Medulla oblongata (tissue), 1 donor: ENCODE measurements at regions not wholly inside any gene's neighbourhood (a gene's known extent, or its start where the extent isn't known, plus 50 kb on each side); places are given as distances from the start of the nearest gene placed in this dataset.
A peak's percentile ranks its signal among the peaks of the same experiment; 100 is the strongest.

Experiments
- DNase-seq: peaks from one replicate; pipeline ENCODE4 v3.0.0-alpha.2; 2015; ENCODE audit errors: extremely low spot score

DNA sequence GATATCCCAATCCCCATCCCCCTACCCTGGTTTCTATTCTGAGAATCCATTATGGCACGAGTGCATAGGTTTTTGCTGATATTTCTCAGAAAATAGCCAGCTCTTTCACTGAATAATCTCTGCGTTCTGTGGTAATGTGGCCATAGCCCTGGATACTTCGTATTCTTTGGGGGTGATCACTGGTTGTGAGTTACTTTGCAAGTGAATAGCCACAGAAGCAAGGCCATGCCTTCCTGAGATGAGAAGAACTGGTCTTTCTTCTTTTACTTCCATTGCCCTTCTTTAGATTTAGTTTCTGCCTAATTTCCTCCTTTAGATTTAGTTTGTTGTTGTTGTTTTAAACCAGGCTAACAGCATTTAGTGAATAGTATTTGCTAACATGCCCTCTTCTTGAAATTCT, 323.4 kb downstream of the CDC14C start:
- no peak for DNase-seq

GRCh38 chr7:49255054-49255453, 330.7 kb downstream of the CDC14C start:
- no peak for DNase-seq

DNA sequence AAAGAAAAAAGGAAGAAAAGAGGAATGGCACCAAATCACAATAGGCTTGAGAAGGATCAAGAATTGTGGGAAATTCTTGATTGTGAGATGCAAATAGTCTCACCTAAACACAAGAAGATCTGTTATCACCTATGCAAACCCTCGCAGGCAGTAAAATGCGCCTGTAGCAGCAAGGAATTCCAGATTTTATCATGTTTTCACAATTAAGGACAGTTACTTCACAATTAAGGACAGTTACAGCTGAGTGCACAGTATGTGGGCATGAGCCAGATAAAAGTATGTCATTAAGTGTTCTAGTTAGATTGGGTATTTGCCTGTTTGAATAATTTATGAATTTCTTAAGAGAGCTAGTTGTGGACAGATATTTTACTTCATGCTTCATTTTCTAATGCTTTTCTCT, 336.2 kb downstream of the CDC14C start:
- no peak for DNase-seq

GRCh38 chr7:49261928-49262327, 337.6 kb downstream of the CDC14C start:
- DNase-seq = no peak

- DNase-seq = no peak
Measured at GRCh38 chr7:49264530-49264929, 340.2 kb downstream of the CDC14C start.

DNA sequence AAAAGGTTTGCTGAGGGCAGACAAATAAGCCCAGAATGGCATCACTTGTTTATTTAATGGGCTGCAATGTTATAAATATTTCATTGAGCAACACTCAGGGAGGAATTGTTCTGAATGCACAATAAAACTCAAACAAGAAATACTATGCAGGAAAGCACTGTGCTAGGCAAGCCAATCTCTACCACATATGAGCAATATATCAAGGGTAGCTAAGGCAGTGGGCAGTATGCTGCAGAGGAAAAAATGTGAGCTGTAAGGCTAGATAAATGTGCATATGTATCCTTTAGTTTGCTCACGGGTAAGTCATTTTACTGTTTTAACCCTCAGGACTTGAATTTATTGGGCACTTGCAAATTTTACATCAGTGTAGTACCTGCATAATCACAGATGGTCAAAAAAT, 349.6 kb downstream of the CDC14C start:
- no peak for DNase-seq

DNA sequence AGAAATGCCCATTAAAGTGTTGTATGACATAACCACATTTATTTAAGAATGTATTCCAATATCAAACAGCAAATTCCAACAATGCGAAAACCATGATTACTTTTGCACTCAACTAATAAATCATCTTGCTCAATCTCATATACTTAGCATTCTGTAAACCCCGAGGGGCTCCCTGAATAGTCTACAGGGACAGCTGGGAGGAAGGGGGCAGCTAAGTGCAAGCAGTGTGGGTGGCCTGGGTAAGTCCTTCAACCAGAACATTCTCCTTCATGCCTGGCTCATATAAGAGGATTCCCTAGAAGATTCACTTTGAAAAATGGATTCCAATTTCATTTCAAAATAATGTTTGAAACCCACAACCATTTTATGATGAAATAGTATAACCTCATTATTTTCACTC, 355.5 kb downstream of the CDC14C start:
- DNase-seq = no peak

DNA sequence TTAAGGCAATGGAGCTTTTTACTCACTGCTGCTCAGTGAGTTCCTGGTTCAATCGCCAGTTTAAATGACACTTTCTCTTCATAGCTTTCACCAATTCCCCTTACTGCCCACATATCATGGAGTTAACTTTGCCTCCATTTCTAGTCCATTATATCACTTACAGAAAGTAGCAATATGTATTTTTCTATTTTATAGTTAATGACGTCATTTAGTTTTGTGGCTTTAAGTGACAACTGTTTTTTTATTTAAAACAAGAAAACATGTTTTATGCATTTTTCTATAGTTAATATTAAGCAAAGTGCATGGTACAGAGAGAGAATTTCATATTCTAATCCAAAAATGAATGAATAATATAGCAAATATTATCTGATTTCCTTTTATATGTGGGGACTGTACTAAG, 363.3 kb downstream of the CDC14C start:
- no peak for DNase-seq

DNA sequence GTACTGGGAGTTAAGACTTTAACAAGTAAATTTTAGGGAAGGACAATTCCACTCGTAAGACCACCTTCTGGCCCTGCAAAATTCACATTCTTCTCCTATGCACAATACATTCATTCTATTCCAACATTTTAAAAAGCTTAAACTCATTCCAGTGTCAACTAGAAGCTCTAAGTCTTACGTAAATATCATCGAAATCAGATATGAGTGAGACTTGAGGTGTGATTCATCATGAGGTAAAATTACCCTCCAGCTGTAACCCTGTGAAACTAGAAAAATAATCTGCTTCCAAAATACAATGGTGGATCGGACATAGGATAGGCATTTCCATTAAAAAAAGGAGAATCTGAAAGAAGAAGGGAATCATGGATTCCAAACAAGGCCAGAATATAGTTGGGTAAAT, 370.3 kb downstream of the CDC14C start:
- DNase-seq = no peak

DNA sequence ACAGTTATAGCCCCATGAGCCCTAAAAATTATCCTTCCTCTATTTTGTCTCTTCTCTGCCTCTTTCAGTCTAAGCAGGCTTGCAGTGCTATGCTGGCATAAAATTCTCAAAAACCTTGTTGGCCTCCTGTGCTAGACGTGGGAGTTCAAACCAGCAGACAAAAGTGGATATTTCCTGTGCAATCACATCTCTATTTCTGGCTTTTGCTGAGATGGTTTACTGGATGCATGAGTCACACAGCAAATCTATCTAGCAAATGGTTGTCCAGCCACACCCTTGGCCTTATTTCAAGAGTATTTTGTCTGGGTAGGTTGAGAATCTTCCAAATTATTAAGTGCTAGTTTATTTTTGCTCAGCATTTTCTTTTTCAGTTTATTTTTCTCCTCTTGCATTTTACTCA, 370.8 kb downstream of the CDC14C start:
- DNase-seq = no peak

- DNase-seq = no peak
Measured at GRCh38 chr7:49297958-49298357, 373.6 kb downstream of the CDC14C start.

GRCh38 chr7:49308787-49309186, 384.4 kb downstream of the CDC14C start:
- DNase-seq = no peak

DNA sequence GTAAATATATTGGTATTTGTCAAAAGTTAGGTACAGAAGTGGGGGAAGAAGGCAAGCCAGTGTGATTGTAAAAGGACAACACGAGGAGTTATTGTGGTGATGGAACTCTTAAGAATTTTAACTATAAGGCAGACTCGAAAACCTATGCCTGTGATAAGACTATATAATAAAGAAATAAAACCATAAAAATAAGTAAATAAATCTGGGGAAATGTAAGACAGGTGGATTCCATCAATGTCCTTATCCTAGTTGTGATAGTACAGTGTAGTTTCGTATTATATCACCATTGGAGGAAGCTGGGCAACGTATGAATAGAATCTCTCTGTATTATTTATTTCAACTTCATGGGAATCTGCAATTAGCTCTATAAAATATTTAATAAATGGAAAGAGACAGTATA, 395.7 kb downstream of the CDC14C start:
- no peak for DNase-seq

- DNase-seq = no peak
Measured at GRCh38 chr7:49321843-49322242, 397.5 kb downstream of the CDC14C start.

- DNase-seq = no peak
Measured at GRCh38 chr7:49322476-49322875, 398.1 kb downstream of the CDC14C start.

GRCh38 chr7:49324040-49324439, 399.7 kb downstream of the CDC14C start:
- no peak for DNase-seq

DNA sequence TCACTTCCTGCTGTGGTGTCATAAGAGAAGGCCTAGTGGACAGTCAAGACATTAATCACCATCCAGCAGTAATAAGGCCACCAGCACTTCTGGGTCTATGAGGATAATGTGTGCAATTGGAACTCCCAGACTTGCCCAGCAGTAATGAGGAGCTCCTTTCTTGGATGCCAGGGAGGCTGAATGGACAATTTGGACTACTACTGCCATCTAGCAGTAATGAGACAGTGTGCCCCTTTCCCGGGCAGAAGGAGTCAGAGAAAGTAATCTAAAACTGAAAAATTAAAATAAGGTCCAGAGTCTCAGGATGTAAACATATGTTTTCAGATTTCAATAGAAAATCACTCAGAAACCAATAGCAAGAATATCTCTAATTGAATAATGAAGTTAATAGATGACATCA, 400.4 kb downstream of the CDC14C start:
- DNase-seq = no peak

GRCh38 chr7:49325571-49325970, 401.2 kb downstream of the CDC14C start:
- DNase-seq = no peak

GRCh38 chr7:49327155-49327554, 402.8 kb downstream of the CDC14C start:
- no peak for DNase-seq

DNA sequence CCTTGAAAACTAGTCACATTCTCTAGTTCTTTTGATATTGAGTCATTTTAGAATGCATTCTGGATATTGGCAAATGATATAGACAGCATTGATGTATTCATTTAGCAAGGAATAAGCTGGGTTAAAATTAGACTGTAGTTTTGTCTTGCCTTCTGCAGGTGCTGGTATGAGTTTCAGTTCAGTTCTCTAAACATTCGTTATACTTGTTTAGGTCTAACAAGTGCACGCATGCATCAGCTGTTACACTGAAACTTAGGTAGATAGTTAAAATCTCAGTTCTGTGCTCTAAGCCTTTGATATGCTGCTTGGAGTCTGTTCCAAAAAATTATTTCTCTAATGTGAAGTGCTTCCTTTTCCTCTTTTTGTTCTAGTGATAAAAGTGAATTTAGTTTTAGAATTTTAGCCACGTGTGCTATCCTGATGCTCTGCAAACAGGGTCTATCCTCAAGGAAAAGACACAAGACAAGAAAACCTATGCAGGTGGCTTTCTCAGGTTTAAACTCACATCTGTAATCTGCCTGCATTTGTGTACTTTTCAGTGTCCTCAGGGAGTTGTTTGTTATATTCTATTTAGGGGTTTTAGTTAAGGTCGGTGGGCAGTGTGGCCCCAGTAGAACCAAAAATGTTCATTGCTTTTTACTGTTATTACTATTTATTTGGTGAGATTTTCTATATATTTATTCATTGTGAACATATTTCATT, 409.0 kb downstream of the CDC14C start:
- no peak for DNase-seq

GRCh38 chr7:49341849-49342248, 417.5 kb downstream of the CDC14C start:
- DNase-seq = no peak

- no peak for DNase-seq
Measured at GRCh38 chr7:49344556-49344955, 420.2 kb downstream of the CDC14C start.

GRCh38 chr7:49346195-49346899, 422.0 kb downstream of the CDC14C start:
- DNase-seq = peak; percentile 33

- no peak for DNase-seq
Measured at GRCh38 chr7:49367072-49367471, 406.4 kb upstream of the VWC2 start.
